ENCODE measurements at regions not wholly inside any gene's neighbourhood (a gene's known extent, or its start where the extent isn't known, plus 50 kb on each side); places are given as distances from the start of the nearest gene placed in this dataset.

DNA sequence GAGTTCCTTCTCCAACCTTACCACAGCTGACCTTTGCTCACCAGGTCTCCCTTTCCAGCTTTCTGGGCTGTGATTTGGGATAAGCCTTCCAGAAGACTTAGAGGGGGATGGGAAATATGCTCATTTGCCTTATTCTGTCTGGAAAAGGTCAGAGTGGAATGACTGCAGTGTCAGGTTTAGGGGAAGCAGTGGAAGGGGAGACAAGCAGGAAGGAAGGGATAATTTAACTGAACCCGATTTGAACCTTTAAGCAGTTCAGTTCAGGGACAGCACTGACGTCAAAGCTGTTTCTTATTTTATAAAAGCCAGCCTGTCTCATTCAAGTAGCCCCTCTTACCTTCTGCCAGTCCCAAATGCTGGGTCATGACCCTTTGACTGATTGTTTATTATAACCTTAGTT lies 418.4 kb upstream of the RARB start:
- no peaks in the 10 kb centered on the region for H3K9me2 ChIP-seq (ENCODE audit: insufficient read depth, low read length)

DNA sequence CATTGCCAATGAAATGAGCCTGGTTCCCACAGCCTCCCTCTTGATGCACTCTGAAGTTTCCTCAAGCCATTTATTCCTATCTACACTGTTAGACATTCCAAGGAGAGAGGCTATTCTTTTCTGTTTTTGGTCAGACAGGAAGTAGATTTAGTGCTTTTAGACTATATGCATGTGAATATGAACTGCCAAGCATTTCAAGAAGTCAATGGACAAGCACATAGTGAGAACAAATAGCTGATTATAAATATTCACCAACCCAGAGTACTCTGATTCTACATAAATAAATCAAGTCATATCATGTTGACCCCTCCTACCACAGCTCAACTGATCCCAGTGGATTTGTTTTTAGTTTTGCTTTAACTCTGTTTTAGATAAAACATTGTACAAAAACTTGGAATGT lies 412.5 kb upstream of the RARB start:
- Histone ChIP-seq H3K9ac (ENCODE audit: low read length) (no peak overlapping the region), H4K20me1 (ENCODE audit: insufficient read depth) (no peaks in the 10 kb centered on the region), H3K27me3 (ENCODE audit: insufficient read depth, low read depth, low read length) (no peaks in the 10 kb centered on the region), H3K36me3 (ENCODE audit: insufficient read depth, low read length) (no peaks in the 10 kb centered on the region), H3K9me2 (ENCODE audit: insufficient read depth, low read length) (no peaks in the 10 kb centered on the region), H3K9me3 (ENCODE audit: low read length) (no peaks in the 10 kb centered on the region), H3K4me3 (ENCODE audit: low read length) (no peak overlapping the region), H3F3A (ENCODE audit: insufficient read depth, low read length, poor library complexity, severe bottlenecking) (no peaks in the 10 kb centered on the region), H3K79me2 (replicated peaks; ENCODE audit: insufficient read depth, low read length) (no peaks in the 10 kb centered on the region), H3K4me2 (ENCODE audit: low read length) (no peak overlapping the region), H3K27ac (ENCODE audit: low read length) (no peak overlapping the region), H2AFZ (ENCODE audit: low read depth, low read length) (no peak overlapping the region)
- TF ChIP-seq, protein P1, sequence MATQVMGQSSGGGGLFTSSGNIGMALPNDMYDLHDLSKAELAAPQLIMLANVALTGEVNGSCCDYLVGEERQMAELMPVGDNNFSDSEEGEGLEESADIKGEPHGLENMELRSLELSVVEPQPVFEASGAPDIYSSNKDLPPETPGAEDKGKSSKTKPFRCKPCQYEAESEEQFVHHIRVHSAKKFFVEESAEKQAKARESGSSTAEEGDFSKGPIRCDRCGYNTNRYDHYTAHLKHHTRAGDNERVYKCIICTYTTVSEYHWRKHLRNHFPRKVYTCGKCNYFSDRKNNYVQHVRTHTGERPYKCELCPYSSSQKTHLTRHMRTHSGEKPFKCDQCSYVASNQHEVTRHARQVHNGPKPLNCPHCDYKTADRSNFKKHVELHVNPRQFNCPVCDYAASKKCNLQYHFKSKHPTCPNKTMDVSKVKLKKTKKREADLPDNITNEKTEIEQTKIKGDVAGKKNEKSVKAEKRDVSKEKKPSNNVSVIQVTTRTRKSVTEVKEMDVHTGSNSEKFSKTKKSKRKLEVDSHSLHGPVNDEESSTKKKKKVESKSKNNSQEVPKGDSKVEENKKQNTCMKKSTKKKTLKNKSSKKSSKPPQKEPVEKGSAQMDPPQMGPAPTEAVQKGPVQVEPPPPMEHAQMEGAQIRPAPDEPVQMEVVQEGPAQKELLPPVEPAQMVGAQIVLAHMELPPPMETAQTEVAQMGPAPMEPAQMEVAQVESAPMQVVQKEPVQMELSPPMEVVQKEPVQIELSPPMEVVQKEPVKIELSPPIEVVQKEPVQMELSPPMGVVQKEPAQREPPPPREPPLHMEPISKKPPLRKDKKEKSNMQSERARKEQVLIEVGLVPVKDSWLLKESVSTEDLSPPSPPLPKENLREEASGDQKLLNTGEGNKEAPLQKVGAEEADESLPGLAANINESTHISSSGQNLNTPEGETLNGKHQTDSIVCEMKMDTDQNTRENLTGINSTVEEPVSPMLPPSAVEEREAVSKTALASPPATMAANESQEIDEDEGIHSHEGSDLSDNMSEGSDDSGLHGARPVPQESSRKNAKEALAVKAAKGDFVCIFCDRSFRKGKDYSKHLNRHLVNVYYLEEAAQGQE (IDR thresholded peaks at IDR 0.05; ENCODE audit: borderline replicate concordance): no peak
- TF ChIP-seq EP300 (conservative IDR thresholded peaks at IDR 0.05; ENCODE audit: poor library complexity, severe bottlenecking) (no peak), SMC3 (conservative IDR thresholded peaks at IDR 0.05; ENCODE audit: poor library complexity) (no peak), POLR2AphosphoS5 (IDR thresholded peaks at IDR 0.05) (no peak), TAF1 (IDR thresholded peaks at IDR 0.05; ENCODE audit: low read depth) (no peak), EZH2 (IDR thresholded peaks at IDR 0.05; ENCODE audit: borderline replicate concordance, insufficient read depth, low read length, poor library complexity, severe bottlenecking) (no peak), MXI1 (conservative IDR thresholded peaks at IDR 0.05; ENCODE audit: poor library complexity, severe bottlenecking) (no peak)

More for the DNA sequence above, 418.4 kb upstream of the RARB start:
- no peak overlapping the region for H2AFZ ChIP-seq (ENCODE audit: low read depth, low read length)
- no peaks in the 10 kb centered on the region for H3K9me3 ChIP-seq (ENCODE audit: low read length)
- no peak overlapping the region for H3K4me2 ChIP-seq (ENCODE audit: low read length)
- H3K27ac ChIP-seq (ENCODE audit: low read length): no peak overlapping the region
- no peaks in the 10 kb centered on the region for H3F3A ChIP-seq (ENCODE audit: insufficient read depth, low read length, poor library complexity, severe bottlenecking)
- no peaks in the 10 kb centered on the region for H3K27me3 ChIP-seq (ENCODE audit: insufficient read depth, low read depth, low read length)
- H3K9ac ChIP-seq (ENCODE audit: low read length): no peak overlapping the region
- no peaks in the 10 kb centered on the region for H3K36me3 ChIP-seq (ENCODE audit: insufficient read depth, low read length)
- no peak overlapping the region for H3K4me3 ChIP-seq (ENCODE audit: low read length)
- no peaks in the 10 kb centered on the region for H4K20me1 ChIP-seq (ENCODE audit: insufficient read depth)
- no peaks in the 10 kb centered on the region for H3K79me2 ChIP-seq (replicated peaks; ENCODE audit: insufficient read depth, low read length)
- no peak for TF ChIP-seq MXI1 (conservative IDR thresholded peaks at IDR 0.05; ENCODE audit: poor library complexity, severe bottlenecking)
- no peak for TF ChIP-seq SMC3 (conservative IDR thresholded peaks at IDR 0.05; ENCODE audit: poor library complexity)
- TF ChIP-seq, protein P2, sequence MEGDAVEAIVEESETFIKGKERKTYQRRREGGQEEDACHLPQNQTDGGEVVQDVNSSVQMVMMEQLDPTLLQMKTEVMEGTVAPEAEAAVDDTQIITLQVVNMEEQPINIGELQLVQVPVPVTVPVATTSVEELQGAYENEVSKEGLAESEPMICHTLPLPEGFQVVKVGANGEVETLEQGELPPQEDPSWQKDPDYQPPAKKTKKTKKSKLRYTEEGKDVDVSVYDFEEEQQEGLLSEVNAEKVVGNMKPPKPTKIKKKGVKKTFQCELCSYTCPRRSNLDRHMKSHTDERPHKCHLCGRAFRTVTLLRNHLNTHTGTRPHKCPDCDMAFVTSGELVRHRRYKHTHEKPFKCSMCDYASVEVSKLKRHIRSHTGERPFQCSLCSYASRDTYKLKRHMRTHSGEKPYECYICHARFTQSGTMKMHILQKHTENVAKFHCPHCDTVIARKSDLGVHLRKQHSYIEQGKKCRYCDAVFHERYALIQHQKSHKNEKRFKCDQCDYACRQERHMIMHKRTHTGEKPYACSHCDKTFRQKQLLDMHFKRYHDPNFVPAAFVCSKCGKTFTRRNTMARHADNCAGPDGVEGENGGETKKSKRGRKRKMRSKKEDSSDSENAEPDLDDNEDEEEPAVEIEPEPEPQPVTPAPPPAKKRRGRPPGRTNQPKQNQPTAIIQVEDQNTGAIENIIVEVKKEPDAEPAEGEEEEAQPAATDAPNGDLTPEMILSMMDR (IDR thresholded peaks at IDR 0.05; ENCODE audit: poor library complexity, severe bottlenecking): no peak
- TF ChIP-seq EZH2 (IDR thresholded peaks at IDR 0.05; ENCODE audit: borderline replicate concordance, insufficient read depth, low read length, poor library complexity, severe bottlenecking): no peak
- TF ChIP-seq, protein P1 (IDR thresholded peaks at IDR 0.05; ENCODE audit: borderline replicate concordance): no peak
- no peak for TF ChIP-seq POLR2AphosphoS5 (IDR thresholded peaks at IDR 0.05)
- TF ChIP-seq TAF1 (IDR thresholded peaks at IDR 0.05; ENCODE audit: low read depth): no peak
- TF ChIP-seq EP300 (conservative IDR thresholded peaks at IDR 0.05; ENCODE audit: poor library complexity, severe bottlenecking): no peak
- TF ChIP-seq RAD21 (conservative IDR thresholded peaks at IDR 0.05): no peak
